Tibial nerve (tissue), 4 donors: ENCODE measurements at regions not wholly inside any gene's neighbourhood (a gene's known extent, or its start where the extent isn't known, plus 50 kb on each side); places are given as distances from the start of the nearest gene placed in this dataset.
"Not testable (repeated sequence)": the region's sequence is repeated elsewhere in the genome, so short reads cannot be mapped to it uniquely, and the experiment has no call there.

ENCODE experiments used
- DNase-seq, 2 donors: peaks; one replicate each; pipeline ENCODE4 v3.0.0-alpha.2; 2019; ENCODE audit warnings: low spot score in 2 of 2
- H3K27ac ChIP-seq, 4 donors: fragments of 200-600 bp; sonication (generic) in 3 of 4; one replicate each; pipeline ENCODE4 v1.5.1; 2017 to 2019; ENCODE audit warnings: mild to moderate bottlenecking in 1 of 4
- H3K27me3 ChIP-seq, 2 donors: fragments of 200-600 bp; sonication (generic) in 1 of 2; one replicate each; pipeline versions ENCODE4 v1.5.1 to v1.6.0; 2017 to 2019
- H3K36me3 ChIP-seq, 3 donors: fragments of 200-600 bp; sonication (generic); one replicate each; pipeline ENCODE4 v1.5.1; 2018 to 2019
- H3K4me1 ChIP-seq, 4 donors: fragments of 200-600 bp; sonication (generic) in 3 of 4; one replicate each; pipeline ENCODE4 v1.5.1; 2017 to 2019
- H3K4me3 ChIP-seq, 4 donors: fragments of 200-600 bp; sonication (generic) in 3 of 4; one replicate each; pipeline ENCODE4 v1.5.1; 2017 to 2019; ENCODE audit warnings: mild to moderate bottlenecking in 1 of 4, moderate library complexity in 1 of 4
- H3K9me3 ChIP-seq, 4 donors: fragments of 200-600 bp; sonication (generic) in 3 of 4; one replicate each; pipeline ENCODE4 v1.5.1; 2017 to 2019
- EP300 ChIP-seq, 2 donors: sonication (generic); formaldehyde crosslinking; IDR thresholded peaks; one replicate each; pipeline ENCODE4 v1.6.1; 2017; ENCODE audit warnings: antibody characterized with exemption in 2 of 2, mild to moderate bottlenecking in 1 of 2
- POLR2A ChIP-seq, 2 donors: fragments of 450-650 bp; IDR thresholded peaks; one replicate each; pipeline ENCODE4 v1.6.1; 2017; ENCODE audit warnings: antibody characterized with exemption in 2 of 2, mild to moderate bottlenecking in 2 of 2, moderate library complexity in 2 of 2
- WGBS, 2 donors: methylation state at CpG; one replicate each; pipeline ENCODE4 v1.1.5; 2018; 5-methylcytosine and 5-hydroxymethylcytosine counted together
- TF ChIP-seq, protein P1 (sequence below), 5 experiments: fragments of 200-600 bp in 3 of 5; fragments of 450-650 bp in 2 of 5; sonication (generic) in 3 of 5; IDR thresholded peaks; one replicate each; pipeline ENCODE4 v1.5.1; 2016 to 2019; ENCODE audit warnings: antibody characterized with exemption in 5 of 5, mild to moderate bottlenecking in 3 of 5, moderate library complexity in 2 of 5

DNA sequence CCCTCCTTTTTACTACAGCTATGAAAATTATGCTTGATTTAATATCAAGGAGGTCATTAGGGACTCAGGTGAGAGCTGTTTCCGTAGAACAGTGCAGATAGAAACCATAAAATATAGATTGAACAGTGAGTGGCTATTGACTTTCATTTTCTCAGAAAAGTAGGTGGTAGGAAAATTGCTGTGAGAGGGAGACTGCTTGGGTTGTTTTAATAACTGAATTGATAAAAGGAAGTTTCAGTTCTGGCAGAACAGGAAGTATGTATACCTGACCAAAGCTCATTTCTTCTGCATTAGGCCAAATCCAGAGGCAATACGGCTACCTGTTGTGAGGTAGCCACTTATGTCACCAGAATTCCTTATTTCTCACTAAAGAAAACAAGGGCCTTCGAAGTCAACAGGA, 761.7 kb upstream of the ARRDC3 start:
- Histone ChIP-seq H3K4me3 (no peak overlapping the region), H3K36me3 (no peaks in the 10 kb centered on the region), H3K27ac (no peak overlapping the region), H3K9me3 (no peaks in the 10 kb centered on the region), H3K4me1 (no peaks in the 10 kb centered on the region), H3K27me3 (no peaks in the 10 kb centered on the region)
- DNase-seq, result no peak
- 81 to 84% methylated on average over 3 of the region's 3 CpGs for WGBS, 2 donors
- no peak for TF ChIP-seq EP300 (IDR thresholded peaks at IDR 0.05)
- TF ChIP-seq, protein P1, sequence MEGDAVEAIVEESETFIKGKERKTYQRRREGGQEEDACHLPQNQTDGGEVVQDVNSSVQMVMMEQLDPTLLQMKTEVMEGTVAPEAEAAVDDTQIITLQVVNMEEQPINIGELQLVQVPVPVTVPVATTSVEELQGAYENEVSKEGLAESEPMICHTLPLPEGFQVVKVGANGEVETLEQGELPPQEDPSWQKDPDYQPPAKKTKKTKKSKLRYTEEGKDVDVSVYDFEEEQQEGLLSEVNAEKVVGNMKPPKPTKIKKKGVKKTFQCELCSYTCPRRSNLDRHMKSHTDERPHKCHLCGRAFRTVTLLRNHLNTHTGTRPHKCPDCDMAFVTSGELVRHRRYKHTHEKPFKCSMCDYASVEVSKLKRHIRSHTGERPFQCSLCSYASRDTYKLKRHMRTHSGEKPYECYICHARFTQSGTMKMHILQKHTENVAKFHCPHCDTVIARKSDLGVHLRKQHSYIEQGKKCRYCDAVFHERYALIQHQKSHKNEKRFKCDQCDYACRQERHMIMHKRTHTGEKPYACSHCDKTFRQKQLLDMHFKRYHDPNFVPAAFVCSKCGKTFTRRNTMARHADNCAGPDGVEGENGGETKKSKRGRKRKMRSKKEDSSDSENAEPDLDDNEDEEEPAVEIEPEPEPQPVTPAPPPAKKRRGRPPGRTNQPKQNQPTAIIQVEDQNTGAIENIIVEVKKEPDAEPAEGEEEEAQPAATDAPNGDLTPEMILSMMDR (IDR thresholded peaks at IDR 0.05), result no peak
- no peak for TF ChIP-seq POLR2A (IDR thresholded peaks at IDR 0.05)

DNA sequence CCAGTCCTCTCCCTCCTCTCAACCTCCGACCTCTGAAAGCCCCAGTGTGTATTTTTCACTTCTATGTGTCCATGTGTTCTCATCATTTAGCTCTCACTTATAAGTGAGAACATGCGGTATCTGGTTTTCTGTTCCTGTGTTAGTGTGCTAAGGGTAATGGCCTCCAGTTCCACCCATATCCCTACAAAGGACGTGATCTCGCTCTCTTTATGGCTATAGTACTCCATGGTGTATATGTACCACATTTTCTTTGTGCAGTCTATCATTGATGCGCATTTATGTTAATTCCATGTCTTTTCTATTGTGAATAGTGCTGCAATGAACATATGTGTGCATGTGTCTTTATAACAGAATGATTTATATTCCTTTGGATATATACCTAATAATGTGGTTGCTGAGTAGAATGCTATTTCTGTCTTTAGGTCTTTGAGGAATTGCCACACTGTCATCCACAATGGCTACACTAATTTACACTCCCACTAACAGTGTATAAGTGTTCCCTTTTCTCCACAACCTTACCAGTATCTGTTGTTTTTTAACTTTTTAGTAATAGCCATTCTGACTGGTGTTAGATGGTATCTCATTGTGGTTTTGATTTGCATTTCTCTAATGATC, 749.3 kb upstream of the ARRDC3 start:
- not testable (repeated sequence) for H3K36me3 ChIP-seq, H3K4me3 ChIP-seq
- WGBS, 2 donors, result 69 to 76% methylated on average over 5 of the region's 5 CpGs

DNA sequence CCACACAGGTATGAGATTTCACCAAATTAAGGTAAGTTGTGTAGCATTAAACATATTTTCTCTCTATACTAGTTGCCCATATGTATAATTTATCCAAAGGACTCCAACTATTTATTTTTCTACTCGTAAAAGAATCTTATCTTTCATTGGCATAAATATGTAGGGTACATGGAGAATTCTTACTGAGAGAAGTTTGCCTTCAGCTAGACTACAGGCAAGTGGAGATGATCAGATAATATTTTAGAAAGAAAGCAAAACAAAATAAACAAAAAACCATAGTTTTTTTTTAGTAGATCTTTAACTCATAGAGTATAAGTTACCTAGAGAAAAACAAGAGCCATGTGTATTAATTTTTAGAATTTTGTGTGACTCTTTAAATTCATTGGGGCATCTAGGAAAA, 743.1 kb upstream of the ARRDC3 start:
- DNase-seq, result no peak
- H3K27me3 ChIP-seq, result no peaks in the 10 kb centered on the region
- 82 to 84% methylated on average over 1 of the region's 1 CpG for WGBS, 2 donors
- no peak overlapping the region for H3K4me3 ChIP-seq
- no peaks in the 10 kb centered on the region for H3K36me3 ChIP-seq
- H3K27ac ChIP-seq, result no peak overlapping the region
- TF ChIP-seq POLR2A (IDR thresholded peaks at IDR 0.05), result no peak
- no peak for TF ChIP-seq EP300 (IDR thresholded peaks at IDR 0.05)
- TF ChIP-seq, protein P1 (IDR thresholded peaks at IDR 0.05), result no peak
- H3K4me1 ChIP-seq, result no peaks in the 10 kb centered on the region
- H3K9me3 ChIP-seq, result no peaks in the 10 kb centered on the region

More for the DNA sequence above, 749.3 kb upstream of the ARRDC3 start:
- DNase-seq, H3K4me1 ChIP-seq, H3K9me3 ChIP-seq, H3K27me3 ChIP-seq, H3K27ac ChIP-seq: not testable (repeated sequence)

DNA sequence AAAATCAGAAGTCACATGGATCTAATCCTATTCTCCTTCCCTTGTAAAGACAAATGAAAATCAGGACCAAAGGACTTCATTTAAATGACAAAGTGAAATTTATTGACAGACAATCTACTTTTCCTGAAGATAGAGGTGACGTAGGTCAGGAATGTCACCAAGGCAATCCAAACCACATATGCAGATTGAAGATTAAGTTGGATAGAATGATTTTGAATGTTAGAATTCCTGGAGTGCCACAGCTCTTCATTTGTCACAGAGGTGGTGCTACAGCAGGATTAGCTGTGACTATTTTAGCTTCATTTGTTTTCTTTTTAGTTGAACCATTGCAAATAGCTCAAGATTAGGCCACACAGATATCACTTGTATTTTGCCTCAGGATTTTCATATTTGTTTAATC, 736.0 kb upstream of the ARRDC3 start:
- WGBS, 2 donors, result 94 to 97% methylated on average over 1 of the region's 1 CpG

DNA sequence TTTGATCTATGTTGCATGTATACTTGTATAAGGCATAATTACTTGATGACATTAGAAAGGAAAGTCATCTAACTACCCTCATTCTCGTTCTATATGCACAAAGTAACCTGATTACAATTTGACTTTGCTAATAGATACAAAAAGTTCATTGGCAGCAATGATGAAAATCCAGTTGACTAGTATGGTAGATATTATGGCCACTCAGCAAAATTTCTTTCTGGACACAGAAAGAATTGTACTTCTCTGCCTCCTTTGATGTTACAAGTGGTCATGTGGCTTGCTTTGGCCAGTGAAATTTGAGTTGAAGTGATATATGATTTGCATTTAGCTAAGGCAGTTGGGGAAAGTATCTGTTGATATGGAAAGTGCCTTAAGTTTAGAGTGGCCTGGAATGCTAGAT, 723.7 kb upstream of the ARRDC3 start:
- WGBS, 2 donors, result 70 to 73% methylated on average over 1 of the region's 1 CpG

More for the DNA sequence above, 736.0 kb upstream of the ARRDC3 start:
- no peak for DNase-seq
- Histone ChIP-seq H3K4me1 (no peaks in the 10 kb centered on the region), H3K27me3 (no peaks in the 10 kb centered on the region), H3K27ac (no peak overlapping the region), H3K4me3 (no peak overlapping the region), H3K36me3 (no peaks in the 10 kb centered on the region), H3K9me3 (no peaks in the 10 kb centered on the region)
- no peak for TF ChIP-seq EP300 (IDR thresholded peaks at IDR 0.05)
- TF ChIP-seq POLR2A (IDR thresholded peaks at IDR 0.05), result no peak
- TF ChIP-seq, protein P1 (IDR thresholded peaks at IDR 0.05), result no peak

More for the DNA sequence above, 723.7 kb upstream of the ARRDC3 start:
- H3K27ac ChIP-seq, result no peak overlapping the region
- no peak overlapping the region for H3K4me3 ChIP-seq
- no peak for DNase-seq
- TF ChIP-seq, protein P1 (IDR thresholded peaks at IDR 0.05), result no peak
- TF ChIP-seq EP300 (IDR thresholded peaks at IDR 0.05) (no peak), POLR2A (IDR thresholded peaks at IDR 0.05) (no peak)
- H3K27me3 ChIP-seq, result no peaks in the 10 kb centered on the region
- no peaks in the 10 kb centered on the region for H3K4me1 ChIP-seq
- no peaks in the 10 kb centered on the region for H3K36me3 ChIP-seq
- no peaks in the 10 kb centered on the region for H3K9me3 ChIP-seq
